LNCAP (cell line): ENCODE measurements at regions not wholly inside any gene's neighbourhood (a gene's known extent, or its start where the extent isn't known, plus 50 kb on each side); places are given as distances from the start of the nearest gene placed in this dataset.

Experiments used
- CTCF ChIP-seq: fragments of 450-650 bp; IDR thresholded peaks from 2 replicates; pipeline ENCODE4 v1.5.1; 2017; ENCODE audit warnings: mild to moderate bottlenecking

GRCh38 chr12:131599190-131600159, 111.4 kb upstream of the SFSWAP start:
- TF ChIP-seq CTCF = no peak

- no peak for TF ChIP-seq CTCF
Observed at GRCh38 chr12:131600160-131600532, 110.7 kb upstream of the SFSWAP start.

GRCh38 chr12:131603106-131603938, 107.6 kb upstream of the SFSWAP start:
- no peak for TF ChIP-seq CTCF

- TF ChIP-seq CTCF = no peak
Observed at GRCh38 chr12:131603939-131604795, 106.7 kb upstream of the SFSWAP start.

GRCh38 chr12:131604859-131605258, 106.0 kb upstream of the SFSWAP start:
- no peak for TF ChIP-seq CTCF

GRCh38 chr12:131605304-131605829, 105.5 kb upstream of the SFSWAP start:
- no peak for TF ChIP-seq CTCF
